ENCODE measurements at regions not wholly inside any gene's neighbourhood (a gene's known extent, or its start where the extent isn't known, plus 50 kb on each side); places are given as distances from the start of the nearest gene placed in this dataset.

DNA sequence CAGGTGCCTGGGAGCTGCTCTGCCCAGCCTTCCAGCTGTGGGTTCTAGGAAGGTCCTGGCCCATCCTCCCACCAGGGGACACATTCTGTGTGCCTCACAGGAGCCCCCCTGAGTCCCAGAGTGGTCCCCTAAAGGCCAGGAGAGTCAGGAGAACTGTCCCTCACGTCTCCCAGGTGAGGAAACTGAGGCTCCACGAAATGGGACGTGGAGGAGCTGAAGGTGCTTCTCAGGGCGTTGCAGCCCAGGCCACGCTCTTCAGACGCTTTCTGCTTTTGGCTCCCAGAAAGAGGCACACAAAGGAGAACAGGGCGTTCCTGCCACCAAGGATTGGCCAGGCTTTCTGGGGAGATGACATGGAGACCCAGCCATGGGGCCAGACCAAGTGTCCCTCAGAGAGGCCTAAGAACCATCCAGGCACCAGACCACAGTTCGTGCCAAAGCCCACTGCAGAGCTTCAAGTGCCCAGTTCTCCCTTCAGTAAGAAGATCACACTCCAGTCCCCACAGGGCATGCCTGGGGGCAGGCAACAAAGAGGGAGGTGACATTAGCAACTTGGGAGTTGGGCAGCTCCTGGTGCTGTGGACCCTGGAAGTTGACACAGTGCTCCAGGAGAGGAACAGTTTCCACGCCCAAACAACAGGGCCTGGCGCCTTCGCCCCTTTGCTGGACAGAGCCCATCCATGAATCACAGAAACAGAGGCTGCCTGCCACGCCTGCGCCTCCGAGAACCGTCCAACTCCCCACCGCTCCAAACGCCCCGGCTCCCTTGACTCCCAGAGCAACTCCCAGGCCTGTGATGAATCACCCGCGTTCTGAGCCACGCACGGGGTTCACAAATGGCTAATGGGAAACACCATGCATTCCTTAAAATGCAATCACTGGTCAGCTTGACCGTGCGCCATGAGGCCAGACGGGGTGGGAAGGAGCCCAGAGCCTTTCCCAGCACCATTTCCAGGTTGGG lies 589.2 kb downstream of the BRD1 start:
- H3K27ac ChIP-seq (ENCODE audit: low read depth, low read length): no peak overlapping the region
- H3K9ac ChIP-seq (ENCODE audit: low read length in 5 of 5): no peak overlapping the region
- H3K36me3 ChIP-seq (ENCODE audit: control insufficient read depth in 5 of 5, insufficient read depth in 5 of 5, low read length in 5 of 5): no peaks in the 10 kb centered on the region
- H3K27me3 ChIP-seq (ENCODE audit: control insufficient read depth in 5 of 5, insufficient read depth in 4 of 5, low read length in 5 of 5): peaks cover 10 to 30% (median 15%) of the 10 kb centered on the region in 5 donors
- no peaks in the 10 kb centered on the region for H3K9me3 ChIP-seq (ENCODE audit: control insufficient read depth in 5 of 5, low read length in 5 of 5)
- H3K4me1 ChIP-seq (ENCODE audit: control insufficient read depth in 5 of 5, insufficient read depth in 5 of 5, low read length in 5 of 5): no peaks in the 10 kb centered on the region
- no peak overlapping the region for H3K4me3 ChIP-seq (ENCODE audit: low read depth in 1 of 5, low read length in 5 of 5)

DNA sequence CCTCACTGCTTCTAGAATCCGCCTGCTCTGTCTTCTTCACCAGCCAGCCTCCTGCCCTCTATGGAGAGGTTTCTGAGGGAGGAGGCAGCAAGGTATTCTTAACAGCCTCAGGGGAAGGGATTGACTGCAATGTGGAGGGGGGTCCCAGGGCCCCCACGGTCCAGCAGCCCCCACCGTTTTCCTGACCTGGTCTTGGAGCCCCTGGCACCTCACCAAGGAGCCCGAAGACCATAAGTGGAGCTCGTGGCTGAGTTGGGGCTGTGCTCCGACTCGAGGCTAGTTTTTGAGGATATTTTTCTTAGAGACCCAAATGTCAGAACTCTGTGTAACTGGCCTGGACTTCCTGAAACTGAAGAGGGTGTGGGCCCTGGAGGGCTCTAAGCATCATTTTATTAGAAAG lies 590.0 kb downstream of the BRD1 start:
- peaks cover 10 to 31% (median 15%) of the 10 kb centered on the region in 5 donors for H3K27me3 ChIP-seq (ENCODE audit: control insufficient read depth in 5 of 5, insufficient read depth in 4 of 5, low read length in 5 of 5)
- no peaks in the 10 kb centered on the region for H3K4me1 ChIP-seq (ENCODE audit: control insufficient read depth in 5 of 5, insufficient read depth in 5 of 5, low read length in 5 of 5)
- H3K36me3 ChIP-seq (ENCODE audit: control insufficient read depth in 5 of 5, insufficient read depth in 5 of 5, low read length in 5 of 5): no peaks in the 10 kb centered on the region
- no peak overlapping the region for H3K9ac ChIP-seq (ENCODE audit: low read length in 5 of 5)
- no peaks in the 10 kb centered on the region for H3K9me3 ChIP-seq (ENCODE audit: control insufficient read depth in 5 of 5, low read length in 5 of 5)
- H3K27ac ChIP-seq (ENCODE audit: low read depth, low read length): no peak overlapping the region
- no peak overlapping the region for H3K4me3 ChIP-seq (ENCODE audit: low read depth in 1 of 5, low read length in 5 of 5)

DNA sequence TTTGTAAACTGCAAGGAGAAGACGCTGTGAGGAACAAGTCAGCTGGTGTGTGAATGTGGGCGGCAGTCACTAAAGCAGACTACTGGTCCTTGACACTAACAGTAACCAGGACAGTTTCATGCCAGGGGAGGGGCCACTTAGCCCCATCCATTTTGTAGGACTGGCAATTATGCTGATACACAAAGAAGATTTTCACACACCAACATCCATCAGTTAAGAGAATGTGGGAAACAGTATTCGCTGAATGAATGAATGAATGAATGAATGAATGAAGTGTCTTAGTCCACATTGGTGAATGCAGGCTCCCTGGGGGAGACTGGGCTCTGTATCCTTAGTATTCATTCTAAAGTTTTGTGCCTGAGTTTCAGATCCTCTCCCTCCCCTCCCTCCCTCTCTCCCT lies 590.4 kb downstream of the BRD1 start:
- Histone ChIP-seq H3K27me3 (ENCODE audit: control insufficient read depth in 5 of 5, insufficient read depth in 4 of 5, low read length in 5 of 5) (peaks cover 10 to 31% (median 15%) of the 10 kb centered on the region in 5 donors), H3K36me3 (ENCODE audit: control insufficient read depth in 5 of 5, insufficient read depth in 5 of 5, low read length in 5 of 5) (no peaks in the 10 kb centered on the region), H3K9ac (ENCODE audit: low read length in 5 of 5) (no peak overlapping the region), H3K4me3 (ENCODE audit: low read depth in 1 of 5, low read length in 5 of 5) (no peak overlapping the region), H3K4me1 (ENCODE audit: control insufficient read depth in 5 of 5, insufficient read depth in 5 of 5, low read length in 5 of 5) (no peaks in the 10 kb centered on the region), H3K27ac (ENCODE audit: low read depth, low read length) (no peak overlapping the region), H3K9me3 (ENCODE audit: control insufficient read depth in 5 of 5, low read length in 5 of 5) (no peaks in the 10 kb centered on the region)

DNA sequence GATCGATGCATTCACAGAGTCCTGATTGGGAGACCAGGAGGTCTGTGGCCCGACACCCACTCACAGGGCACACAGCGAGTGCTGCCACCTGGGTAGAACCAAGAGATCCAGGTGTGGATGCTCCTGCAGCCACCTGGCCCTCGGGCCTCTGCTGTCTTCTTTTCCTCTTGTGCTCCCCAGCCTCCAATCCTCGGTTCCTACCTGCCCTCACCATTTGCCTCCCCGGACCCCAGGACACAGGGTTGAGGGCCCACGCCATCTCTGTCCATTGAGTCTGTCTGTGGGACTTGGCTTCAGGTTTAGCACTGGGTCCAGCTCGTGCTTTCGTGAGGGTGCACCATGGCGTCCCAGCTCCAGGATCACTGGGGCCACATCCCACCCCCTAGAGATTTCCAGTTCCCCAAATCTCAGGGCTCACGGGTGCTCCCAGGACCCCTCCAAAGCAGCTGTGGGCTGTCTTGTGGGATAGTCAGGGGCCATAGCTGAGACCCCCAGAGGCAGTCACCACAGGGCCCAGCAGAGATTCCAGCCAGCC lies 591.1 kb downstream of the BRD1 start:
- Histone ChIP-seq H3K27ac (ENCODE audit: low read depth, low read length) (no peak overlapping the region), H3K9ac (ENCODE audit: low read length in 5 of 5) (no peak overlapping the region), H3K9me3 (ENCODE audit: control insufficient read depth in 5 of 5, low read length in 5 of 5) (no peaks in the 10 kb centered on the region), H3K4me1 (ENCODE audit: control insufficient read depth in 5 of 5, insufficient read depth in 5 of 5, low read length in 5 of 5) (no peaks in the 10 kb centered on the region), H3K4me3 (ENCODE audit: low read depth in 1 of 5, low read length in 5 of 5) (no peak overlapping the region), H3K36me3 (ENCODE audit: control insufficient read depth in 5 of 5, insufficient read depth in 5 of 5, low read length in 5 of 5) (no peaks in the 10 kb centered on the region), H3K27me3 (ENCODE audit: control insufficient read depth in 5 of 5, insufficient read depth in 4 of 5, low read length in 5 of 5) (peaks cover 10 to 34% (median 22%) of the 10 kb centered on the region in 5 donors)

DNA sequence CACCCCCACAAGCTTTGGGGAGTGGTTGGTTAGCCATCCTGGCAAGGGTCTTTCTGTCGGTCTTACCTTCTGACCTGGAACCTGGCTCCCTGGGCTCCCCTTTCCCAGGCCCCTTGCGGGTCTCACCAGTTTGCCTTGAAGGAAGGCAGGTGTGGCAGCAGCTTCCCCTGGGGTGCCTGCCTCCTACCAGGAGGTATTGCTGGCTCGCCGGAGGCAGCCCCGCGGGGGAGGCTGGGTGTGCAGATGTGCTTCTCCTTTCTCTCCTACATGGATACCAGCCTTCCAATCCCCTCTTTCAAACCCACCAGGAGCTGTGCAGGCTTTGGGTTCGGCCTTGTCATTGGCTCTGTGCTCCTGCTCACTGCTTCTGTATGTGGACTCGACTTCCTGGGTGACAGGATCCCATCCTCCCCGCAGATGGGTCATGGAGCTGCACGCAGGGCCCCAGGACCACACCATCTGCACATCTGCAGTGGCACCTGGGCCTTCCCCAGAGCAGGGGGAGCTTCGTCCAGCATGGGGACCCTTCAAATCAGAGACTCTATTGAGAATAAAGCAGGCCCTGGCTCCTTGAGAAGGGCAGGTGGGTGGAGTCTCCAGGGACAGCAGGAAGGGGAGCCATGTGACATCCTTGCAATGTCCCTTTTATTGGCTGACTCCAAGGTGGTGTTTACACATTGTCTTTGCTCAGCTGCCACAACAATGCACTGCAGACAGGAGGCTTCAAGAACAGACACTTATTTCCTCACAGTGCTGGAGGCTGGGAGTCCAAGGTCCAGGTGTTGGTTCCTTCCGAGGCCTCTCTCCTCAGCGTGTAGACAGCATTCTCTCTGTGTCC lies 592.0 kb downstream of the BRD1 start:
- Histone ChIP-seq H3K27ac (ENCODE audit: low read depth, low read length) (no peak overlapping the region), H3K9me3 (ENCODE audit: control insufficient read depth in 5 of 5, low read length in 5 of 5) (no peaks in the 10 kb centered on the region), H3K27me3 (ENCODE audit: control insufficient read depth in 5 of 5, insufficient read depth in 4 of 5, low read length in 5 of 5) (peaks cover 10 to 34% (median 22%) of the 10 kb centered on the region in 5 donors), H3K36me3 (ENCODE audit: control insufficient read depth in 5 of 5, insufficient read depth in 5 of 5, low read length in 5 of 5) (no peaks in the 10 kb centered on the region), H3K4me3 (ENCODE audit: low read depth in 1 of 5, low read length in 5 of 5) (no peak overlapping the region), H3K4me1 (ENCODE audit: control insufficient read depth in 5 of 5, insufficient read depth in 5 of 5, low read length in 5 of 5) (no peaks in the 10 kb centered on the region), H3K9ac (ENCODE audit: low read length in 5 of 5) (no peak overlapping the region)

DNA sequence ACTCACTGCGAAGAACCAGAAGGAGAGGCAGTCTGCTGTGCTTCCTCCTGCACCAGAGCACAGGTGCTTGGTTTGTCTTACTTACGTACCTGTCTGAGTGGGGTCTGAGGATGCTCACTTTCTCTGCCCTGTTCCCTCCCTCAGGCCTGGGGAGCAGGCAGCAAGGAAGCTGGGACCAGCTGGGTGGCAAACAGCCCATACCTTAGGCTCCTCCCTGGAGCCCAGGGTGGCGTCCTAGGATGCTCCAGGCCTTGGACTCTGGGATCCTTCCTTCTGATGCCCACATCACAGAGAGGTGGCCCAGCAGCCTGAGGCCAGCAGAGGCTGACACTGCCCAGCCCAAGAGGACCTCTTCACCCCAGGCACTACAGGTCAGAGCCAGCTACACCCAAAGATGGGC lies 593.2 kb downstream of the BRD1 start:
- no peaks in the 10 kb centered on the region for H3K36me3 ChIP-seq (ENCODE audit: control insufficient read depth in 5 of 5, insufficient read depth in 5 of 5, low read length in 5 of 5)
- no peak overlapping the region for H3K27ac ChIP-seq (ENCODE audit: low read depth, low read length)
- H3K9ac ChIP-seq (ENCODE audit: low read length in 5 of 5): no peak overlapping the region
- no peak overlapping the region for H3K4me3 ChIP-seq (ENCODE audit: low read depth in 1 of 5, low read length in 5 of 5)
- no peaks in the 10 kb centered on the region for H3K9me3 ChIP-seq (ENCODE audit: control insufficient read depth in 5 of 5, low read length in 5 of 5)
- H3K27me3 ChIP-seq (ENCODE audit: control insufficient read depth in 5 of 5, insufficient read depth in 4 of 5, low read length in 5 of 5): peaks cover 10 to 34% (median 19%) of the 10 kb centered on the region in 5 donors
- no peaks in the 10 kb centered on the region for H3K4me1 ChIP-seq (ENCODE audit: control insufficient read depth in 5 of 5, insufficient read depth in 5 of 5, low read length in 5 of 5)

DNA sequence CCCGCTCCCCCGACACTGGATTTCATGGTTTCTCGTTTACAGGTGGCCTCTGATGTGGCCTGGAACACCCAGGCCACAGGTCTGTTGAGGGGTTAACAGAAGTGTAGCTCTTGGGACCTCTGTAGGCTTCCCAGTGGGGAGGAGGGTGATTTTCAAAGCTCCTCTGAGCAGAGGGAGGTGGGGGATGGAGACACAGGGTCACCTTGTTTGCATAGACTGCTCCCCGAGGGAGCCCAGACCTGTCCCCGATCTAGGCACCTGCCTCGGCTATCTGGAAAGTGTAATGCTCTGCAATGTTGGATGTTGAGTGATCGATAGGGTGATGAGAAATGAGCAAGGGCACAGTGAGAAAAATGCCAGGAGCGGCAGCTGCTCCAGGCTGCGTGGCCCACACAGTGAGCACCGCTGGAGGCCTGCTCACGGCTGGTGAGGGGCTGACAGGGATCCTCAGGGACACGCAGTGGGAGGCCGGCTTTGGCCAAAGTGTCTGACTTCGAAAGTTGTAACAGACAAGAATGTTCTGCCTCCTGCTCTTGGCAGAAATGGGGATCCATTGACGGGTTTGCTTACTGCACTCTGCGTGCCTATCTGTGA lies 594.1 kb downstream of the BRD1 start:
- Histone ChIP-seq H3K27me3 (ENCODE audit: control insufficient read depth in 5 of 5, insufficient read depth in 4 of 5, low read length in 5 of 5) (peaks cover 7 to 26% (median 16%) of the 10 kb centered on the region in 5 donors), H3K4me3 (ENCODE audit: low read depth in 1 of 5, low read length in 5 of 5) (no peak overlapping the region), H3K9ac (ENCODE audit: low read length in 5 of 5) (no peak overlapping the region)

DNA sequence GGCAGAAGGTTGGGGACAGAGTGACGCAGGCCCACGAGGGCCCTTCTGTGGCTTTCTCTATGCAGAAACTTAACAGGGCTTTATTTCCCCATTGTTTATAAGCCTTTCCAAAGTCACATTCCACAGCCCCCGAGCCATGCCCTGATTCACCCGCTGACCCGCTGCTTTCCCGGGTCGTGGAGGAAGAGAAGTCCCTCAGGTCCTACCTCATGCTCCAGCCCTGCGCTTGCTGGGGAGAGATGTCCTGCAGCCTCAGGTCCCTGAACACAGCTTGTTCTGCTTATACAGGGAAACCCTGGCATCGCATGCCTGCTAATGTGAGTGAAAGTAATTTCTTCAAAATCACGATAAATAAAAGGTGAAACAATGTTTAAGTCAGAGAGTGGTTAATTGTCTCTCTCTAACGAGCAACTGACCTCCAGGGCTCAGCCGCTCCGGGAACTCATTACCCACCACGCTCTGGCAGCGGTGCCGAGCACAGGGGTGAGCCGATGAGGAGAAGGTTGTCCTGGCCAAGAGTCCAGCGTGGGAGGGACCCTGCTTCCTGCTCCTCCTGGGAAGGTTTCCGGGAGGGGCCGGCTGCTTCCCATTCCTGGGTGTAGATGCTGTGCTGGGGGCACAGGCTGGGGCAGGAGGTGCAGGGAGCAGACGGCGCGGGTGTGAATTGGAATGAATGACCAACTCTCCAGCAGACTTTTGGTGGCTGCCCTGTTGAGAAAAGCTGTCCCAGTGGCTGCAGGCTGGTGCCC lies 595.2 kb downstream of the BRD1 start:
- H3K4me1 ChIP-seq (ENCODE audit: control insufficient read depth in 5 of 5, insufficient read depth in 5 of 5, low read length in 5 of 5): no peaks in the 10 kb centered on the region
- no peaks in the 10 kb centered on the region for H3K36me3 ChIP-seq (ENCODE audit: control insufficient read depth in 5 of 5, insufficient read depth in 5 of 5, low read length in 5 of 5)
- H3K9ac ChIP-seq (ENCODE audit: low read length in 5 of 5): no peak overlapping the region
- no peak overlapping the region for H3K27ac ChIP-seq (ENCODE audit: low read depth, low read length)
- H3K9me3 ChIP-seq (ENCODE audit: control insufficient read depth in 5 of 5, low read length in 5 of 5): no peaks in the 10 kb centered on the region
- H3K4me3 ChIP-seq (ENCODE audit: low read depth in 1 of 5, low read length in 5 of 5): no peak overlapping the region
- H3K27me3 ChIP-seq (ENCODE audit: control insufficient read depth in 5 of 5, insufficient read depth in 4 of 5, low read length in 5 of 5): peaks cover 3 to 22% (median 13%) of the 10 kb centered on the region in 5 donors

More for the DNA sequence above, 594.1 kb downstream of the BRD1 start:
- Histone ChIP-seq H3K9me3 (ENCODE audit: control insufficient read depth in 5 of 5, low read length in 5 of 5) (no peaks in the 10 kb centered on the region), H3K36me3 (ENCODE audit: control insufficient read depth in 5 of 5, insufficient read depth in 5 of 5, low read length in 5 of 5) (no peaks in the 10 kb centered on the region), H3K4me1 (ENCODE audit: control insufficient read depth in 5 of 5, insufficient read depth in 5 of 5, low read length in 5 of 5) (no peaks in the 10 kb centered on the region), H3K27ac (ENCODE audit: low read depth, low read length) (no peak overlapping the region)

DNA sequence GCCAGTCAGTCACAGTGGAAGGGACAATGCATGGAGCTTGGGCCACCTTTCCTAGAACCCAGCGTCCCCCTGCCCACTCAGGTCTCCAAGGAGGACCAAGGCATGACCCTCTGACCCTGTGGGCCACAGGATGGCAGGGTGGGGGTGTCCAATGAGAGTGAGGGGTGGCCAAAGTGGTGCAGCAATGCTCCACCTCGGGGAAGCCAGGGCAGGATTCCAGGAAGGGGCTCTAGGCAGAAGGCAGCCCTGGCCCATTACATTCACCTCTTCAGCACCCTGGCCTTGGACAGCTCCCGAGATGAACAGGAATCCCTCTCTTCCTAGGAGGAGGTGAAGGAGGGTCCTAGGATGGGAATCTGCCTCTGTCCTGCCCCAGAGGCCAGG lies 597.5 kb downstream of the BRD1 start:
- Histone ChIP-seq H3K9me3 (ENCODE audit: control insufficient read depth in 5 of 5, low read length in 5 of 5) (no peaks in the 10 kb centered on the region), H3K36me3 (ENCODE audit: control insufficient read depth in 5 of 5, insufficient read depth in 5 of 5, low read length in 5 of 5) (no peaks in the 10 kb centered on the region), H3K4me3 (ENCODE audit: low read depth in 1 of 5, low read length in 5 of 5) (no peak overlapping the region), H3K27me3 (ENCODE audit: control insufficient read depth in 5 of 5, insufficient read depth in 4 of 5, low read length in 5 of 5) (peaks cover 3 to 13% (median 8%) of the 10 kb centered on the region in 5 donors), H3K4me1 (ENCODE audit: control insufficient read depth in 5 of 5, insufficient read depth in 5 of 5, low read length in 5 of 5) (no peaks in the 10 kb centered on the region), H3K9ac (ENCODE audit: low read length in 5 of 5) (no peak overlapping the region), H3K27ac (ENCODE audit: low read depth, low read length) (no peak overlapping the region)
